IMR-90 (cell line): ENCODE measurements at regions not wholly inside any gene's neighbourhood (a gene's known extent, or its start where the extent isn't known, plus 50 kb on each side); places are given as distances from the start of the nearest gene placed in this dataset.

ENCODE experiments used
- ATAC-seq: fragments of 200-7000 bp; cut with Tn5 transposase; 2 replicates; pipeline ENCODE4 v1.9.1; 2020; ENCODE audit warnings: low read depth, mild to moderate bottlenecking, moderate library complexity
- BruUV-seq: library from RNA; stranded (reverse); fragments of 400-500 nt; replicated peaks from 2 replicates; lab custom pipeline; 2021; lab: Mats Ljungman, UMichigan
- CTCF ChIA-PET: fragments of 300-600 bp; formaldehyde crosslinking; extraction: SDS; loops from one replicate; lab custom pipeline; 2021; ENCODE audit warnings: antibody characterized with exemption; lab: Yijun Ruan, JAX
- POLR2A ChIA-PET: fragments of 300-600 bp; sonication (Branson Sonifier 250); formaldehyde crosslinking; loops from one replicate; lab custom pipeline; 2022; ENCODE audit warnings: antibody characterized with exemption; ENCODE audit not compliant: unreplicated experiment; lab: Charles Lee
- DNase-seq: peaks from one replicate; pipeline ENCODE4 v3.0.0; 2013
- H2AFZ ChIP-seq: replicated peaks from 2 replicates; pipeline ENCODE3; 2013; ENCODE audit warnings: low read length, mild to moderate bottlenecking; ENCODE audit not compliant: poor library complexity
- H2AK5ac ChIP-seq: 2 replicates; pipeline ENCODE4 v1.6.1; 2013; ENCODE audit warnings: low read depth, low read length, inconsistent platforms
- H2AK9ac ChIP-seq: replicated peaks from 2 replicates; pipeline ENCODE3; 2013; ENCODE audit warnings: mild to moderate bottlenecking, low read depth, low read length, moderate library complexity; ENCODE audit not compliant: poor library complexity
- H2BK120ac ChIP-seq: 2 replicates; pipeline ENCODE4 v1.6.1; 2013; ENCODE audit warnings: low read depth, low read length, inconsistent platforms
- H2BK15ac ChIP-seq: 3 replicates; pipeline ENCODE4 v1.6.1; 2013; ENCODE audit warnings: low read depth, low read length, inconsistent platforms
- H2BK20ac ChIP-seq: 2 replicates; pipeline ENCODE4 v1.6.1; 2013; ENCODE audit warnings: low read depth, mild to moderate bottlenecking, inconsistent platforms, low read length, moderate library complexity
- H2BK5ac ChIP-seq: 2 replicates; pipeline ENCODE4 v1.6.1; 2013; ENCODE audit warnings: mild to moderate bottlenecking, low read depth, low read length, inconsistent platforms; ENCODE audit not compliant: poor library complexity, severe bottlenecking
- H3K14ac ChIP-seq: replicated peaks from 2 replicates; pipeline ENCODE4 v1.6.1; 2013; ENCODE audit warnings: low read depth, low read length, inconsistent platforms
- H3K18ac ChIP-seq: 2 replicates; pipeline ENCODE4 v1.6.1; 2013; ENCODE audit warnings: low read depth, low read length, control low read depth
- H3K23ac ChIP-seq: 2 replicates; pipeline ENCODE4 v1.6.1; 2013; ENCODE audit warnings: low read depth, low read length, inconsistent platforms
- H3K27ac ChIP-seq: 2 replicates; pipeline ENCODE4 v1.5.1; 2013; ENCODE audit warnings: mild to moderate bottlenecking, control low read depth, low read length; ENCODE audit not compliant: insufficient read depth
- H3K27me3 ChIP-seq: 2 replicates; pipeline ENCODE4 v1.6.1; 2013; ENCODE audit warnings: low read length; ENCODE audit not compliant: control insufficient read depth, insufficient read depth
- H3K36me3 ChIP-seq: 2 replicates; pipeline ENCODE4 v1.6.1; 2013; ENCODE audit warnings: low read length, mixed read lengths; ENCODE audit not compliant: control insufficient read depth, insufficient read depth
- H3K4ac ChIP-seq: 2 replicates; pipeline ENCODE4 v1.6.1; 2013; ENCODE audit warnings: low read depth, low read length, inconsistent platforms
- H3K4me1 ChIP-seq: 2 replicates; pipeline ENCODE4 v1.6.1; 2013; ENCODE audit warnings: low read length, mixed read lengths; ENCODE audit not compliant: control insufficient read depth, insufficient read depth
- H3K4me2 ChIP-seq: 2 replicates; pipeline ENCODE4 v1.6.1; 2013; ENCODE audit warnings: low read depth, mild to moderate bottlenecking, control low read depth, low read length, moderate library complexity
- H3K4me3 ChIP-seq: 2 replicates; pipeline ENCODE4 v1.5.1; 2013; ENCODE audit warnings: low read depth, mild to moderate bottlenecking, control low read depth, low read length, moderate library complexity; ENCODE audit not compliant: insufficient read depth
- H3K56ac ChIP-seq: 2 replicates; pipeline ENCODE4 v1.6.1; 2013; ENCODE audit warnings: low read length, inconsistent platforms; ENCODE audit not compliant: insufficient read depth; ENCODE audit errors: extremely low read depth
- H3K79me1 ChIP-seq, 2 experiments: 2 replicates each; pipeline ENCODE4 v1.6.1; 2013; ENCODE audit warnings: low read length in 2 of 2, inconsistent platforms in 1 of 2, low read depth in 1 of 2
- H3K9ac ChIP-seq: 2 replicates; pipeline ENCODE4 v1.6.1; 2013; ENCODE audit warnings: low read depth, low read length, control low read depth
- H3K9me1 ChIP-seq: 2 replicates; pipeline ENCODE4 v1.6.1; 2013; ENCODE audit warnings: low read length, inconsistent platforms; ENCODE audit not compliant: insufficient read depth
- H3K9me3 ChIP-seq: 2 replicates; pipeline ENCODE4 v1.6.1; 2013; ENCODE audit warnings: low read length; ENCODE audit not compliant: control insufficient read depth, insufficient read depth
- H4K20me1 ChIP-seq: 2 replicates; pipeline ENCODE4 v1.6.1; 2013; ENCODE audit warnings: low read length, inconsistent platforms; ENCODE audit not compliant: insufficient read depth
- H4K5ac ChIP-seq: 2 replicates; pipeline ENCODE4 v1.6.1; 2013; ENCODE audit warnings: mild to moderate bottlenecking, low read depth, low read length, control low read depth
- H4K8ac ChIP-seq, 2 experiments: 2 replicates each; pipeline ENCODE4 v1.6.1; 2013; ENCODE audit warnings: low read depth in 2 of 2, low read length in 2 of 2, control low read depth in 1 of 2, inconsistent platforms in 1 of 2
- H4K91ac ChIP-seq: 2 replicates; pipeline ENCODE4 v1.6.1; 2013; ENCODE audit warnings: low read depth, low read length, inconsistent platforms; ENCODE audit not compliant: insufficient read depth
- MAFK ChIP-seq: IDR thresholded peaks from 2 replicates; pipeline ENCODE4 v1.6.1; 2012; ENCODE audit warnings: low read depth, low read length, improper control_type of control experiment
- SMC3 ChIP-seq: fragments of 150-350 bp; IDR thresholded peaks from 2 replicates; pipeline ENCODE4 v1.6.1; 2016; ENCODE audit warnings: low read depth, mild to moderate bottlenecking, antibody characterized with exemption, low read length, moderate library complexity
- WGBS, 2 experiments: methylation state at CpG; one replicate each; pipeline versions ENCODE4 v1.1.5 to v1.1.7; 2013; ENCODE audit warnings: missing lambda C conversion rate in 2 of 2; ENCODE audit not compliant: insufficient read length in 1 of 2; ENCODE audit errors: extremely low coverage in 2 of 2; 5-methylcytosine and 5-hydroxymethylcytosine counted together
- dilution Hi-C: fragments of 300-500 bp; cut with HindIII; formaldehyde crosslinking; loops from one replicate; pipeline ENCODE4 v1.14.3; 2018; ENCODE audit warnings: low sequenced_read_pairs; ENCODE audit not compliant: unreplicated experiment
- in situ Hi-C: fragments of 300-500 bp; cut with MboI; formaldehyde crosslinking; loops from 3 replicates; pipeline ENCODE4 v1.14.3; 2019; ENCODE audit warnings: low sequenced_read_pairs, inconsistent platforms, mixed read lengths
- intact Hi-C: fragments of 100-400 bp; cut with micrococcal nuclease; formaldehyde crosslinking; loops from 2 replicates; pipeline ENCODE4 v1.10.0; 2022

DNA sequence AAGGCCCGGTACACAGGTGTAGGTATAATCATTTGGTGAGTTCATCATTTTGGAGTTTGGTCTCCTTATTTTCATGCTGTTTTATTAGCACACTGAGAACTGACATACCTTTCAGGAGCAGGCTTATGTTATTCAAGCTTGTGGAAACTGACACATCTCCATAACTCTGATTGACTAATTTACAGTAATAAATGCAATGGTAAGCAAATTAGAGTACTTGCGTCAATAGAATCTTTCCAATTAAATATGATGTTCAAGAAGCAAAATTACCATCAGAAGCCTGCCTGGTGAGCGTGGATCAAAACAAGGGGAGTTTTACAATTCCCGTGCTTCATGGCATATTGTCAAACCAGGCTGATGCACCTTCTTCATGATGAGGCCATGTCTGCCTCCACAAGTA, 210.7 kb upstream of the GPRIN3 start:
- intact Hi-C loops: no loop called here
- dilution Hi-C loops: no loop called here

More for the DNA sequence above, 210.7 kb upstream of the GPRIN3 start:
- H2BK120ac ChIP-seq: no peak overlapping the region
- no peak overlapping the region for H4K91ac ChIP-seq
- H3K36me3 ChIP-seq: no peaks in the 10 kb centered on the region
- no peaks in the 10 kb centered on the region for H3K9me3 ChIP-seq
- ChIA-PET CTCF (no interaction called here), POLR2A (no interaction called here)
- in situ Hi-C loops: no loop called here
- H2BK20ac ChIP-seq: no peak overlapping the region
- H2BK15ac ChIP-seq: no peak overlapping the region
- no peak overlapping the region for H4K5ac ChIP-seq
- H4K8ac ChIP-seq: no peak overlapping the region
- no TSS peak for BruUV-seq
- no peaks in the 10 kb centered on the region; the same call in 1 of the 2 replicates for H3K9me1 ChIP-seq
- no peak overlapping the region for H2AK9ac ChIP-seq
- H3K9ac ChIP-seq: no peak overlapping the region
- WGBS, 2 experiments: no CpG with 5 or more reads among the region's 4 CpGs
- no peak overlapping the region for H2BK5ac ChIP-seq
- peaks cover 3% of the 10 kb centered on the region; the same call in 1 of the 2 replicates for H3K27me3 ChIP-seq
- H3K18ac ChIP-seq: no peak overlapping the region
- H3K4me1 ChIP-seq: no peaks in the 10 kb centered on the region
- no peak overlapping the region for H3K27ac ChIP-seq
- H3K79me1 ChIP-seq: no peaks in the 10 kb centered on the region
- ATAC-seq (no peak), DNase-seq (no peak)
- no peak overlapping the region for H3K14ac ChIP-seq
- H3K56ac ChIP-seq: no peak overlapping the region
- H3K23ac ChIP-seq: no peak overlapping the region
- TF ChIP-seq SMC3: no peak
- TF ChIP-seq MAFK: peak; percentile 83
- no peaks in the 10 kb centered on the region for H4K20me1 ChIP-seq
- H3K4ac ChIP-seq: no peak overlapping the region
- H2AK5ac ChIP-seq: no peak overlapping the region
- no peak overlapping the region for H2AFZ ChIP-seq
- no peak overlapping the region for H3K4me3 ChIP-seq
- no peak overlapping the region for H3K4me2 ChIP-seq
